ENCODE measurements at regions not wholly inside any gene's neighbourhood (a gene's known extent, or its start where the extent isn't known, plus 50 kb on each side); places are given as distances from the start of the nearest gene placed in this dataset.

DNA sequence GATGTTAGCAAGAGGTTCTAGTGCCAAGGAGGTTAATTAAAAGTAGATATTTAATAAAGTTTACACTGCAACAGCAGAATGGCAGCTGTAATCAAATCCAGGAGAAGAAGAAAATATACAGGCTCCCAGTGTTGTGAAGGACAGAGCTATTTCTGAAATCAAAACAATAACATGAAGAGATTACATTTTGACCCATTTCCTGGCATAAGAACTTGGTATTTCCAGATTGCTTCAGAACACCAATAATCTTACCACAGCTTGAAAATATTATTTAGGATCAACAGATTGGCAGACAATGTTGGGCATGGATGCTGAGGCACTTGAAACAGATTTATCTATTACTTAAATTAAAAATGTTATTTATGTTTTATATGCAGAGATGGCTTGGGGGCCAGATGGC is 692.5 kb downstream of the KCNA4 start (continued):
- TF ChIP-seq, protein P1, sequence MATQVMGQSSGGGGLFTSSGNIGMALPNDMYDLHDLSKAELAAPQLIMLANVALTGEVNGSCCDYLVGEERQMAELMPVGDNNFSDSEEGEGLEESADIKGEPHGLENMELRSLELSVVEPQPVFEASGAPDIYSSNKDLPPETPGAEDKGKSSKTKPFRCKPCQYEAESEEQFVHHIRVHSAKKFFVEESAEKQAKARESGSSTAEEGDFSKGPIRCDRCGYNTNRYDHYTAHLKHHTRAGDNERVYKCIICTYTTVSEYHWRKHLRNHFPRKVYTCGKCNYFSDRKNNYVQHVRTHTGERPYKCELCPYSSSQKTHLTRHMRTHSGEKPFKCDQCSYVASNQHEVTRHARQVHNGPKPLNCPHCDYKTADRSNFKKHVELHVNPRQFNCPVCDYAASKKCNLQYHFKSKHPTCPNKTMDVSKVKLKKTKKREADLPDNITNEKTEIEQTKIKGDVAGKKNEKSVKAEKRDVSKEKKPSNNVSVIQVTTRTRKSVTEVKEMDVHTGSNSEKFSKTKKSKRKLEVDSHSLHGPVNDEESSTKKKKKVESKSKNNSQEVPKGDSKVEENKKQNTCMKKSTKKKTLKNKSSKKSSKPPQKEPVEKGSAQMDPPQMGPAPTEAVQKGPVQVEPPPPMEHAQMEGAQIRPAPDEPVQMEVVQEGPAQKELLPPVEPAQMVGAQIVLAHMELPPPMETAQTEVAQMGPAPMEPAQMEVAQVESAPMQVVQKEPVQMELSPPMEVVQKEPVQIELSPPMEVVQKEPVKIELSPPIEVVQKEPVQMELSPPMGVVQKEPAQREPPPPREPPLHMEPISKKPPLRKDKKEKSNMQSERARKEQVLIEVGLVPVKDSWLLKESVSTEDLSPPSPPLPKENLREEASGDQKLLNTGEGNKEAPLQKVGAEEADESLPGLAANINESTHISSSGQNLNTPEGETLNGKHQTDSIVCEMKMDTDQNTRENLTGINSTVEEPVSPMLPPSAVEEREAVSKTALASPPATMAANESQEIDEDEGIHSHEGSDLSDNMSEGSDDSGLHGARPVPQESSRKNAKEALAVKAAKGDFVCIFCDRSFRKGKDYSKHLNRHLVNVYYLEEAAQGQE (tag by site-specific recombination; IDR thresholded peaks at IDR 0.05), result no peak
- TF ChIP-seq ZNF16 (tag by site-specific recombination; IDR thresholded peaks at IDR 0.05; ENCODE audit: low read depth), result no peak
- TF ChIP-seq ZNF521 (tag by site-specific recombination; IDR thresholded peaks at IDR 0.05), result no peak
- TF ChIP-seq ZNF776 (tag by site-specific recombination; IDR thresholded peaks at IDR 0.05; ENCODE audit: borderline replicate concordance), result no peak
- TF ChIP-seq ZNF658 (tag by site-specific recombination; IDR thresholded peaks at IDR 0.05), result no peak

DNA sequence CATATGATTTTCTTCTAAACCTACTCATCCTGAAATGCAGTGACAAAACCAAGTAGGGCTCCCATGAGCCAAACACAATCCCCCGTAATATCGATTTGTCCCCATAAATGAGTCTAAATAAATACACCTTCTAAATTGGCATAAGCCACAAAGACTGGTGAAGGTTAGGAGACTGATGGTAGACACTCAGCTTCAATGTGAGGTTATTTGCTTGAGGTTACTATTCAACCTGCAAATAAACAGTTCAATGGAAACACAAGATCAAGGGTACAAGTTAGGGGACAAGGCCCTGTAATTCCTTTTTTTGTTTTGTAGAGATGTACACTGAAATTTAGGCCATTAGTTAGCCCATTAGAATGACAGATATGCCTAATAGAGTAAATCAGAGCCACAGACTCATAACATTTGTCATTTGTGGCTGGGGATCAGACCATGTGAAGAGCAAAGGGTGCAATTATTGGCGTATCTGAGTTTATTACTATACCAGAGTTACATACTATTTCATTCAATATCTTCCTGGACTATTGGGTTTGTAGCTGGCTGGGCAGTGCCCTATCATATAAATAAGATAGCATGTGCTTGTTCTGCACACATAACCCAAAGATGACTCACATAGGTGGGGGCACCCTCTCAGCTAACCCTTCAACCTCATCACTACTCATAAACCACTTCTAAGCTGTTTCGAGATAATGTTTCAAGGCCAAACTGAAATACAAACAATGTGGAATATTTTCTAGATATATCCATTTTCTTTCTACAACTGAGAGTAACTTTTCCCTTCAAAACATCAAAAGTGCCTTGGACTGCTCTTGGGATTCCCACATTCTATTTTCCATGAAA is 695.3 kb downstream of the KCNA4 start:
- no peaks in the 10 kb centered on the region for H3K36me3 ChIP-seq (ENCODE audit: control insufficient read depth in 2 of 2, insufficient read depth in 1 of 2, low read length in 2 of 2)
- no peaks in the 10 kb centered on the region for H3K4me1 ChIP-seq (ENCODE audit: control insufficient read depth, insufficient read depth, low read length)
- H3K9me3 ChIP-seq (ENCODE audit: control insufficient read depth, insufficient read depth, low read depth, low read length), result no peaks in the 10 kb centered on the region
- H3K27ac ChIP-seq (ENCODE audit: extremely low read depth, low read depth, low read length), result no peak overlapping the region
- TF ChIP-seq ZXDB (tag by site-specific recombination; IDR thresholded peaks at IDR 0.05), result no peak
- TF ChIP-seq ZNF391 (tag by site-specific recombination; IDR thresholded peaks at IDR 0.05; ENCODE audit: borderline replicate concordance, low read depth), result no peak
- TF ChIP-seq ZNF404 (tag by site-specific recombination; IDR thresholded peaks at IDR 0.05), result no peak
- TF ChIP-seq GFI1B (tag by site-specific recombination; IDR thresholded peaks at IDR 0.05), result no peak
- TF ChIP-seq, protein P2, sequence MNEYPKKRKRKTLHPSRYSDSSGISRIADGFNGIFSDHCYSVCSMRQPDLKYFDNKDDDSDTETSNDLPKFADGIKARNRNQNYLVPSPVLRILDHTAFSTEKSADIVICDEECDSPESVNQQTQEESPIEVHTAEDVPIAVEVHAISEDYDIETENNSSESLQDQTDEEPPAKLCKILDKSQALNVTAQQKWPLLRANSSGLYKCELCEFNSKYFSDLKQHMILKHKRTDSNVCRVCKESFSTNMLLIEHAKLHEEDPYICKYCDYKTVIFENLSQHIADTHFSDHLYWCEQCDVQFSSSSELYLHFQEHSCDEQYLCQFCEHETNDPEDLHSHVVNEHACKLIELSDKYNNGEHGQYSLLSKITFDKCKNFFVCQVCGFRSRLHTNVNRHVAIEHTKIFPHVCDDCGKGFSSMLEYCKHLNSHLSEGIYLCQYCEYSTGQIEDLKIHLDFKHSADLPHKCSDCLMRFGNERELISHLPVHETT (tag by site-specific recombination; IDR thresholded peaks at IDR 0.05), result no peak
- no peak for TF ChIP-seq ZNF549 (tag by site-specific recombination; IDR thresholded peaks at IDR 0.05)
- TF ChIP-seq PRDM1 (tag by site-specific recombination; IDR thresholded peaks at IDR 0.05), result no peak
- TF ChIP-seq GLIS1 (tag by site-specific recombination; IDR thresholded peaks at IDR 0.05), result no peak
- no peak for TF ChIP-seq ZNF2 (tag by site-specific recombination; IDR thresholded peaks at IDR 0.05)
- ChIA-PET CTCF (interaction anchor here (0.6 to 2.1 kb wide), 7 partner anchors 7 to 619 kb away, joined by 3 to 6 read pairs (median 3); no protein-coding TSS in a partner anchor), POLR2A (interaction anchor here (0.8 kb wide), 1 partner anchor 116 kb away, joined by 3 read pairs; no protein-coding TSS in a partner anchor)
- no peak overlapping the region for H3K4me3 ChIP-seq (ENCODE audit: low read depth, low read length)

DNA sequence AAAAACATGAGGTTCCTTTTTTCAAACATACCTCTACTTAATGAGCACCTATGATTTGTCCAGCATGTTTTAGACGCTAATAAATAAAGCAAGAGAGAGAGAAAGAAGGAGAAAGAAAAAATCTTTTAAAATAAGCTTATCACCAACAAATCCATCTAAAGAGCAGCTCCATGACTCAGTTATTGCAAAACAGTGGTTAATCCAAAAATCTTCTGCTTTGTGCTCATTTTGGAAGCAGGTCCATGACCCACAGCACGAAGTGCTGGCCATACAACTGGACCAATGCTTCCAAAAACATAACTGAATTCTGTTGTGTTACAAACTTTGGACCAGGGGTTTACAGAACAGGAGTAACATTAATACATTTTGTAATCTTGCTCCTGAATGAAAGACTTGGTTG is 696.6 kb downstream of the KCNA4 start:
- ChIA-PET CTCF (interaction anchor here (0.6 to 1.8 kb wide), 4 partner anchors 9 to 512 kb away, joined by 3 to 5 read pairs (median 4); no protein-coding TSS in a partner anchor), POLR2A (no interaction called here)
- H3K4me1 ChIP-seq (ENCODE audit: control insufficient read depth, insufficient read depth, low read length), result no peaks in the 10 kb centered on the region
- no peak overlapping the region for H3K27ac ChIP-seq (ENCODE audit: extremely low read depth, low read depth, low read length)
- no peaks in the 10 kb centered on the region for H3K36me3 ChIP-seq (ENCODE audit: control insufficient read depth in 2 of 2, insufficient read depth in 1 of 2, low read length in 2 of 2)
- H3K9me3 ChIP-seq (ENCODE audit: control insufficient read depth, insufficient read depth, low read depth, low read length), result no peaks in the 10 kb centered on the region
- H3K4me3 ChIP-seq (ENCODE audit: low read depth, low read length), result no peak overlapping the region
- TF ChIP-seq, protein P3, sequence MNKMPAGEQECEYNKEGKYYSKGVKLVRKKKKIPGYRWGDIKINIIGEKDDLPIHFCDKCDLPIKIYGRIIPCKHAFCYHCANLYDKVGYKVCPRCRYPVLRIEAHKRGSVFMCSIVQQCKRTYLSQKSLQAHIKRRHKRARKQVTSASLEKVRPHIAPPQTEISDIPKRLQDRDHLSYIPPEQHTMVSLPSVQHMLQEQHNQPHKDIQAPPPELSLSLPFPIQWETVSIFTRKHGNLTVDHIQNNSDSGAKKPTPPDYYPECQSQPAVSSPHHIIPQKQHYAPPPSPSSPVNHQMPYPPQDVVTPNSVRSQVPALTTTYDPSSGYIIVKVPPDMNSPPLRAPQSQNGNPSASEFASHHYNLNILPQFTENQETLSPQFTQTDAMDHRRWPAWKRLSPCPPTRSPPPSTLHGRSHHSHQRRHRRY (tag by site-specific recombination; IDR thresholded peaks at IDR 0.05), result no peak
- TF ChIP-seq SCRT2 (tag by site-specific recombination; IDR thresholded peaks at IDR 0.05) (no peak), ZNF571 (tag by site-specific recombination; IDR thresholded peaks at IDR 0.05) (no peak), KLF8 (tag by site-specific recombination; IDR thresholded peaks at IDR 0.05) (no peak), ZBTB1 (tag by site-specific recombination; IDR thresholded peaks at IDR 0.05) (no peak), ZNF624 (tag by site-specific recombination; IDR thresholded peaks at IDR 0.05) (no peak), ZNF433 (tag by site-specific recombination; IDR thresholded peaks at IDR 0.05; ENCODE audit: low read depth) (no peak), ZNF366 (tag by site-specific recombination; conservative IDR thresholded peaks at IDR 0.05) (no peak), ZSCAN30 (tag by site-specific recombination; IDR thresholded peaks at IDR 0.05) (no peak)
- TF ChIP-seq, protein P4, sequence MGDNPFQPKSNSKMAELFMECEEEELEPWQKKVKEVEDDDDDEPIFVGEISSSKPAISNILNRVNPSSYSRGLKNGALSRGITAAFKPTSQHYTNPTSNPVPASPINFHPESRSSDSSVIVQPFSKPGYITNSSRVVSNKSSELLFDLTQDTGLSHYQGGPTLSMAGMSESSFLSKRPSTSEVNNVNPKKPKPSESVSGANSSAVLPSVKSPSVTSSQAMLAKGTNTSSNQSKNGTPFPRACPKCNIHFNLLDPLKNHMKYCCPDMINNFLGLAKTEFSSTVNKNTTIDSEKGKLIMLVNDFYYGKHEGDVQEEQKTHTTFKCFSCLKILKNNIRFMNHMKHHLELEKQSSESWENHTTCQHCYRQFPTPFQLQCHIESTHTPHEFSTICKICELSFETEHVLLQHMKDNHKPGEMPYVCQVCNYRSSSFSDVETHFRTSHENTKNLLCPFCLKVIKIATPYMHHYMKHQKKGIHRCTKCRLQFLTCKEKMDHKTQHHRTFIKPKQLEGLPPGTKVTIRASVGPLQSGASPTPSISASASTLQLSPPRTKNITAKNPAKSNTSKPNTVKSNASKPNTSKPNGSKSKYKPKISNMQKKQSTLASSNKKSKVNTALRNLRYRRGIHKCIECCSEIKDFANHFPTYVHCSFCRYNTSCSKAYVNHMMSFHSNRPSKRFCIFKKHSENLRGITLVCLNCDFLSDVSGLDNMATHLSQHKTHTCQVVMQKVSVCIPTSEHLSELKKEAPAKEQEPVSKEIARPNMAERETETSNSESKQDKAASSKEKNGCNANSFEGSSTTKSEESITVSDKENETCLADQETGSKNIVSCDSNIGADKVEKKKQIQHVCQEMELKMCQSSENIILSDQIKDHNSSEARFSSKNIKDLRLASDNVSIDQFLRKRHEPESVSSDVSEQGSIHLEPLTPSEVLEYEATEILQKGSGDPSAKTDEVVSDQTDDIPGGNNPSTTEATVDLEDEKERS (tag by site-specific recombination; IDR thresholded peaks at IDR 0.05), result no peak
